HepG2 (cell line): ENCODE measurements at regions not wholly inside any gene's neighbourhood (a gene's known extent, or its start where the extent isn't known, plus 50 kb on each side); places are given as distances from the start of the nearest gene placed in this dataset.

Experiments used
- KMT2A ChIP-seq: sonication (generic); formaldehyde crosslinking; IDR thresholded peaks from 2 replicates; pipeline ENCODE4 v1.4.0; 2020; ENCODE audit warnings: missing genetic modification reagents
- SUZ12 ChIP-seq: fragments of 150-350 bp; IDR thresholded peaks from 2 replicates; pipeline ENCODE4 v1.6.1; 2014; ENCODE audit warnings: low read depth, low read length

DNA sequence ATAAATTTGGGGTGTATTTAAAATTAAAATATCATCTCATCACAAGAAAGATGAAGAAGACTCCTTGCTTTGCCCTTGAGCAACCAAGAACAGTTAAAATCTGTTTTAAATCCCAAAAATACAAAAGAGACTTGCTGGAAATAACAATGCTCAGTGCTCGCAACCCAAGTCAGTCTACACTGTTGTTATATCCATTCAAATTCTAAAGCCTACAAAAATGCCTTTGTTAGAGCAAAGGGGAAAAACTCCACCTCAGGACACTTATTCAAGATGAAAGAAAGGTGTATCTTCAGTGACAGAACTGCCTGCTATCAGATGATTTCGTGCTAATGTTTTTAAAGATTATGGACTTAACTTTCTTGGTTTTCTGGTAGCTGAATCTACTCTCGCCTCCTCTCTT is 111.9 kb upstream of the TANK start:
- no peak for TF ChIP-seq SUZ12
- no peak for TF ChIP-seq KMT2A
